ENCODE measurements at regions not wholly inside any gene's neighbourhood (a gene's known extent, or its start where the extent isn't known, plus 50 kb on each side); places are given as distances from the start of the nearest gene placed in this dataset.

DNA sequence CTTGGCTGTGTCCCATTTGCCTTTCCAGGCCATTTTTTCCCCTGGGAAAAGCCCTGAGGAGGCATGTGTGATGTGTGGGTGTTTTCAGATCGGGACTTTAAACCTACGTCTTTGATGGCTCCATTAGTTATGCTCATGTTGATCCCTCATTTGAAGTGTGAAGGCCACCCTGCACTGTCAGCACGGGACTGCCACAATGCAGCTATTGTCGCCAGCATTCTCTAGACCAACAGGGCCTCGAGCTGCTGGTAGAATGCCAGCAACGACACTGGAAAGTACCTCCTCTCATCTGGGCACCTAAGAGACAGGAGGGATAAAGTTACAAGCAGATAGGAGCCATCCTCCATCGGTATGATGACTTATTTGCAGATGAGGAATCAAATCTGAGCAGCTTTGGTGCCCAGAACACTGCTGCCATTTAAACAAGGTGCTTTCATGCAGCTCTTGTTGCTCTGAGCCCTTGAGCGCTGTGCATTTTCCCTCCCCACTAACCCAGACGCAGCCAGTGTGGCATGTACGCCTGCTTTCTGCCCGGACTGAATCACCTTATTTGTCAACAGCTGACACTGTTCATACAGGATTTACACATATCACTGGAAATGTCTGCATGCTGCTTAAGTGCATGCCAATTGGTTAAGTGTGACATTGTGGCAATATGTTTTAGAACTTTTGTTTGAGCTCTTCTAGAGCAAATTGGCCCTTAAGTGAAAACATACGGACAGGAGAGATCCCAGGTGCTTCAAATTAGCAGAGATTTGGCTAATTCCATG is 175.0 kb upstream of the PITRM1 start:
- no peak for ATAC-seq
- Histone ChIP-seq H3K4me1 (ENCODE audit: control insufficient read depth, insufficient read depth, low read length) (no peaks in the 10 kb centered on the region), H3K4me3 (ENCODE audit: low read length) (no peak overlapping the region), H3K9me3 (ENCODE audit: control insufficient read depth, low read length) (no peaks in the 10 kb centered on the region), H3K27me3 (ENCODE audit: control insufficient read depth, insufficient read depth) (no peaks in the 10 kb centered on the region), H3K27ac (ENCODE audit: low read length) (no peak overlapping the region)
- intact Hi-C loops (cut with DNase I) = no loop called here
- WGBS = 72% methylated on average over 12 of the region's 12 CpGs
- DNase-seq = no peak

DNA sequence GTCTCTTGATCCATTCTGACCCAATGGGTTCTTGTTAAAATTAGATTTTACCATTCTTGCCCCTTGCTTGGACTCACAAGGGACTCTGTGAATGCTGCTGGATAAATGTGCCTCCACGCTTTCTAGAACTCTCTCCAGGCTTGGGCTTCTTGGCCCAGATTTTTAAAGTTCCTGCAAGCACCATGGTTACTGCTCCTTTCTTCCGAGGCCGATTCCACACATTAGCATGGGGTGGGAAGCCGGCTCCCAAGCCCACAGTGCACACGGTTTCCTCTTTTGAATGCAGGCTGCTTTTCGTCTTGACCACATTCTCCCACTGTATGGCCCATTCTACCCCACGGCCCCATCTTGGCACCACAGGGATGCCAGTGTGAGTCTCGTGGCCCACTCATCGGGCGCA is 174.3 kb upstream of the PITRM1 start:
- Histone ChIP-seq H3K4me1 (ENCODE audit: control insufficient read depth, insufficient read depth, low read length) (no peaks in the 10 kb centered on the region), H3K27ac (ENCODE audit: low read length) (no peak overlapping the region), H3K27me3 (ENCODE audit: control insufficient read depth, insufficient read depth) (no peaks in the 10 kb centered on the region), H3K9me3 (ENCODE audit: control insufficient read depth, low read length) (no peaks in the 10 kb centered on the region), H3K4me3 (ENCODE audit: low read length) (no peak overlapping the region)
- ATAC-seq = no peak
- intact Hi-C loops (cut with DNase I) = no loop called here
- 90% methylated on average over 10 of the region's 10 CpGs for WGBS
- DNase-seq = no peak

- intact Hi-C loops (cut with DNase I) = no loop called here
- H3K27ac ChIP-seq (ENCODE audit: low read length) = no peak overlapping the region
- H3K4me3 ChIP-seq (ENCODE audit: low read length) = no peak overlapping the region
- DNase-seq (no peak), ATAC-seq (no peak)
- no peaks in the 10 kb centered on the region for H3K4me1 ChIP-seq (ENCODE audit: control insufficient read depth, insufficient read depth, low read length)
- 88% methylated on average over 3 of the region's 3 CpGs for WGBS
- H3K9me3 ChIP-seq (ENCODE audit: control insufficient read depth, low read length) = no peaks in the 10 kb centered on the region
- H3K27me3 ChIP-seq (ENCODE audit: control insufficient read depth, insufficient read depth) = no peaks in the 10 kb centered on the region
Observed at GRCh38 chr10:3342771-3343170, 170.2 kb upstream of the PITRM1 start.

- Histone ChIP-seq H3K27me3 (ENCODE audit: control insufficient read depth, insufficient read depth) (no peaks in the 10 kb centered on the region), H3K27ac (ENCODE audit: low read length) (no peak overlapping the region), H3K4me3 (ENCODE audit: low read length) (no peak overlapping the region), H3K9me3 (ENCODE audit: control insufficient read depth, low read length) (no peaks in the 10 kb centered on the region), H3K4me1 (ENCODE audit: control insufficient read depth, insufficient read depth, low read length) (no peaks in the 10 kb centered on the region)
- DNase-seq (no peak), ATAC-seq (no peak)
- WGBS = 83% methylated on average over 11 of the region's 11 CpGs
- intact Hi-C loops (cut with DNase I) = no loop called here
Observed at GRCh38 chr10:3340127-3340730, 167.6 kb upstream of the PITRM1 start.

DNA sequence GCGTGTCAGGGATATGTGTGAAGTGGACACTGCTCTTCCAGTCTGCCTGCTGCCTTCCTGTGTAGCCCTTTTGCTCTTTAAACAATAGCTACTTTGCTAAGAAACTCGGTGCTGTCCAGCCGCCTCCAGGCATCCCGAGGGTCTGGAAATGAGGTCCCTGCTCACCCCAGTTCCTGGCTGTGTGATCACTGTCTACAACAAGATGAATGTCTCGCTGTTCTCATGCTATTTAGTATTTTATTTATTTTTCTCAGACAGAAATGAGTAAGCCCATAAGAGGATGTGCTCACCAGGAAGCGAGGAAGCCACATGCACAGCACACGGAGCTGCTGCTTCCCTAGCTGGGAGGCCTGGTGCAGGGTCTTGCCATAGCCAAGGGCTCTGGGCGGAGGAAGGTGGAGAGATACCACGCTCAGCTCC is 167.0 kb upstream of the PITRM1 start:
- no peak for ATAC-seq
- H3K27me3 ChIP-seq (ENCODE audit: control insufficient read depth, insufficient read depth) = no peaks in the 10 kb centered on the region
- no peaks in the 10 kb centered on the region for H3K4me1 ChIP-seq (ENCODE audit: control insufficient read depth, insufficient read depth, low read length)
- no peak overlapping the region for H3K27ac ChIP-seq (ENCODE audit: low read length)
- DNase-seq = no peak
- 60% methylated on average over 9 of the region's 9 CpGs for WGBS
- no peaks in the 10 kb centered on the region for H3K9me3 ChIP-seq (ENCODE audit: control insufficient read depth, low read length)
- no peak overlapping the region for H3K4me3 ChIP-seq (ENCODE audit: low read length)
- intact Hi-C loops (cut with DNase I) = no loop called here

- H3K27me3 ChIP-seq (ENCODE audit: control insufficient read depth, insufficient read depth) = no peaks in the 10 kb centered on the region
- H3K9me3 ChIP-seq (ENCODE audit: control insufficient read depth, low read length) = no peaks in the 10 kb centered on the region
- H3K27ac ChIP-seq (ENCODE audit: low read length) = no peak overlapping the region
- intact Hi-C loops (cut with DNase I) = no loop called here
- H3K4me1 ChIP-seq (ENCODE audit: control insufficient read depth, insufficient read depth, low read length) = no peaks in the 10 kb centered on the region
- no peak for ATAC-seq
- 82% methylated on average over 7 of the region's 7 CpGs for WGBS
- no peak overlapping the region for H3K4me3 ChIP-seq (ENCODE audit: low read length)
- DNase-seq = no peak
Observed at GRCh38 chr10:3339121-3339520, 166.5 kb upstream of the PITRM1 start.

- intact Hi-C loops (cut with DNase I) = no loop called here
- no peaks in the 10 kb centered on the region for H3K27me3 ChIP-seq (ENCODE audit: control insufficient read depth, insufficient read depth)
- H3K9me3 ChIP-seq (ENCODE audit: control insufficient read depth, low read length) = no peaks in the 10 kb centered on the region
- DNase-seq = no peak
- no peak overlapping the region for H3K27ac ChIP-seq (ENCODE audit: low read length)
- no peaks in the 10 kb centered on the region for H3K4me1 ChIP-seq (ENCODE audit: control insufficient read depth, insufficient read depth, low read length)
- no peak overlapping the region for H3K4me3 ChIP-seq (ENCODE audit: low read length)
- ATAC-seq = no peak
- 97% methylated on average over 8 of the region's 8 CpGs for WGBS
Observed at GRCh38 chr10:3337741-3338140, 165.2 kb upstream of the PITRM1 start.

GRCh38 chr10:3336673-3337293 is 164.2 kb upstream of the PITRM1 start:
- no peak for DNase-seq
- no peaks in the 10 kb centered on the region for H3K27me3 ChIP-seq (ENCODE audit: control insufficient read depth, insufficient read depth)

DNA sequence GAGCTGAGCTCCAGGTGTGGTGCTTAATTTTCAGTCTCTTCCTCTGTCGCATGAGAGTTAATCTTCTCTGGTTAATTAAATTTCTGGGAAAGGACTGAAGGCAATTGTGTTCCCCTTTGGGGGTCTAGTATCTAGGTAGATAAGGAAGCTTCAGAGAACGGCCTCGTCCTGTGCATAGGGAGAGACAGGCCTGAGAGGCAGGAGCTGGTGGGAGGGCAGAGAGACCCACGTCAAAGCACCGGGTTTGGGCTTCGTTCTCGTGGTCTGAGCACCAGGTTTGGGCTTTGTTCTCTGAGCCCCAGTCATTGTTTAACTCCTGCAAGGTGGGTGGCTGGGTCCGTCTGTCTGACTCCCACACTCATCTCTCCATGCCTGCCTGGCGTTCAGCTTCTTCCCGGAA is 160.8 kb upstream of the PITRM1 start:
- ATAC-seq = no peak
- no peaks in the 10 kb centered on the region for H3K27me3 ChIP-seq (ENCODE audit: control insufficient read depth, insufficient read depth)
- no peaks in the 10 kb centered on the region for H3K9me3 ChIP-seq (ENCODE audit: control insufficient read depth, low read length)
- 91% methylated on average over 10 of the region's 10 CpGs for WGBS
- H3K4me1 ChIP-seq (ENCODE audit: control insufficient read depth, insufficient read depth, low read length) = no peaks in the 10 kb centered on the region
- intact Hi-C loops (cut with DNase I) = no loop called here
- no peak for DNase-seq
- H3K27ac ChIP-seq (ENCODE audit: low read length) = no peak overlapping the region
- H3K4me3 ChIP-seq (ENCODE audit: low read length) = no peak overlapping the region

More at GRCh38 chr10:3336673-3337293, 164.2 kb upstream of the PITRM1 start:
- no peaks in the 10 kb centered on the region for H3K9me3 ChIP-seq (ENCODE audit: control insufficient read depth, low read length)
- ATAC-seq = no peak
- H3K27ac ChIP-seq (ENCODE audit: low read length) = no peak overlapping the region
- intact Hi-C loops (cut with DNase I) = no loop called here
- 95% methylated on average over 9 of the region's 9 CpGs for WGBS
- H3K4me1 ChIP-seq (ENCODE audit: control insufficient read depth, insufficient read depth, low read length) = no peaks in the 10 kb centered on the region
- H3K4me3 ChIP-seq (ENCODE audit: low read length) = no peak overlapping the region

DNA sequence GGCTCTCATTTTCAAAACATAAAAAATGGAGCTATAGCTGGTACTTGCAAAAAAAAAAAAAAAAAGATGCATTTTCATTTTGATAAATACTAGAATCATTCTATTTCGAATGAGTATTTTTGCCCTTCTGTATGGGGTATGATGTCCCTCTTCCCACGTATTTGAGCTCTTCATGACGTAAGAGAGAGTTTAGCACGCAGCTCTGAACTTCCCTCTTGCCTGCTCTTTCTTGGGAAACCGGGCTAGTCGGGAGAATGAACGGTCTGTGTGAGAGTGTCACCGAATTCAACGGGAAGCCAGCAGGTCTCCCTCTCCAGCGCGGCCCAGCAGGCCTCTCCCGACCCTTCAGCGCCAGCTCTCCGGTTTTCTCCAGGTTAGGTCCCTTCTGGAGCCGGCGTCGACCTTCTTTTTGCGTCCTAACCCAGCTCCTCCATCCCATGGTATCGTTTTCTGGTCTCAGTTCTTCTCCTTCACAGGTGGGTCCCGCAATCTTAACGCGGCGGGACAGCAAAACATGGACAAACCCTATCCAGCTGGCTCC is 159.2 kb upstream of the PITRM1 start:
- H3K27me3 ChIP-seq (ENCODE audit: control insufficient read depth, insufficient read depth) = no peaks in the 10 kb centered on the region
- no peak for ATAC-seq
- H3K4me3 ChIP-seq (ENCODE audit: low read length) = no peak overlapping the region
- no peak overlapping the region for H3K27ac ChIP-seq (ENCODE audit: low read length)
- DNase-seq = no peak
- H3K4me1 ChIP-seq (ENCODE audit: control insufficient read depth, insufficient read depth, low read length) = no peaks in the 10 kb centered on the region
- intact Hi-C loops (cut with DNase I) = no loop called here
- WGBS = 97% methylated on average over 23 of the region's 23 CpGs
- no peaks in the 10 kb centered on the region for H3K9me3 ChIP-seq (ENCODE audit: control insufficient read depth, low read length)

- H3K4me3 ChIP-seq (ENCODE audit: low read length) = no peak overlapping the region
- intact Hi-C loops (cut with DNase I) = no loop called here
- DNase-seq (no peak), ATAC-seq (no peak)
- 96% methylated on average over 17 of the region's 17 CpGs for WGBS
- H3K4me1 ChIP-seq (ENCODE audit: control insufficient read depth, insufficient read depth, low read length) = no peaks in the 10 kb centered on the region
- no peaks in the 10 kb centered on the region for H3K9me3 ChIP-seq (ENCODE audit: control insufficient read depth, low read length)
- no peaks in the 10 kb centered on the region for H3K27me3 ChIP-seq (ENCODE audit: control insufficient read depth, insufficient read depth)
- no peak overlapping the region for H3K27ac ChIP-seq (ENCODE audit: low read length)
Observed at GRCh38 chr10:3331187-3331586, 158.6 kb upstream of the PITRM1 start.
